Prostate gland (tissue), 2 donors: ENCODE measurements at regions not wholly inside any gene's neighbourhood (a gene's known extent, or its start where the extent isn't known, plus 50 kb on each side); places are given as distances from the start of the nearest gene placed in this dataset.

ENCODE experiments used
- DNase-seq: peaks from one replicate; pipeline ENCODE4 v3.0.0-alpha.2; 2019; ENCODE audit warnings: low spot score
- H3K27ac ChIP-seq, 2 donors: fragments of 200-600 bp; sonication (generic); 2 replicates each; pipeline ENCODE4 v1.5.1; 2017 to 2019
- H3K27me3 ChIP-seq: fragments of 200-600 bp; sonication (generic); replicated peaks from 2 replicates; pipeline ENCODE4 v1.5.1; 2019; ENCODE audit not compliant: insufficient read depth
- H3K36me3 ChIP-seq, 2 donors: fragments of 200-600 bp; sonication (generic); 1 replicate in 1 of 2; 2 replicates in 1 of 2; pipeline versions ENCODE4 v1.5.1 to v1.8.1; 2017 to 2019
- H3K4me1 ChIP-seq: fragments of 200-600 bp; sonication (generic); replicated peaks from 2 replicates; pipeline ENCODE4 v1.5.1; 2019
- H3K4me3 ChIP-seq, 2 donors: fragments of 200-600 bp; sonication (generic); 2 replicates each; pipeline ENCODE4 v1.5.1; 2017 to 2019
- H3K9me3 ChIP-seq: fragments of 200-600 bp; sonication (generic); 2 replicates; pipeline ENCODE4 v1.5.1; 2017
- CTCF ChIP-seq, 4 experiments: fragments of 200-600 bp in 2 of 4; fragments of 450-650 bp in 2 of 4; sonication (generic) in 2 of 4; IDR thresholded peaks; 1 replicate in 3 of 4; 2 replicates in 1 of 4; pipeline ENCODE4 v1.5.1; 2016 to 2019; ENCODE audit warnings: antibody characterized with exemption in 4 of 4, mild to moderate bottlenecking in 2 of 4, moderate library complexity in 2 of 4
- POLR2A ChIP-seq: fragments of 450-650 bp; IDR thresholded peaks from one replicate; pipeline ENCODE4 v1.6.1; 2016; ENCODE audit warnings: antibody characterized with exemption, mild to moderate bottlenecking
- POLR2AphosphoS5 ChIP-seq: sonication (generic); formaldehyde crosslinking; IDR thresholded peaks from one replicate; pipeline ENCODE4 v1.6.1; 2017; ENCODE audit warnings: antibody characterized with exemption
- WGBS: methylation state at CpG from one replicate; pipeline ENCODE4 v1.1.5; 2018; 5-methylcytosine and 5-hydroxymethylcytosine counted together
- intact Hi-C: fragments of 100-400 bp; cut with DNase I; formaldehyde crosslinking; loops from one replicate; pipeline ENCODE4 v1.14.2; 2022

- DNase-seq, result no peak
- Histone ChIP-seq H3K36me3 (no peaks in the 10 kb centered on the region), H3K9me3 (no peaks in the 10 kb centered on the region), H3K4me3 (no peak overlapping the region), H3K4me1 (no peaks in the 10 kb centered on the region), H3K27ac (no peak overlapping the region), H3K27me3 (no peaks in the 10 kb centered on the region)
- TF ChIP-seq POLR2AphosphoS5 (no peak), CTCF (IDR thresholded peaks at IDR 0.05) (no peak), POLR2A (no peak)
- intact Hi-C loops, result no loop called here
- 87% methylated on average over 22 of the region's 22 CpGs for WGBS
These were observed 140.5 kb downstream of the CTTN start for GRCh38 chr11:70538641-70539359.

GRCh38 chr11:70539360-70540095, 141.2 kb downstream of the CTTN start:
- Histone ChIP-seq H3K27me3 (no peaks in the 10 kb centered on the region), H3K4me3 (no peak overlapping the region), H3K4me1 (no peaks in the 10 kb centered on the region), H3K9me3 (no peaks in the 10 kb centered on the region), H3K36me3 (no peaks in the 10 kb centered on the region), H3K27ac (no peak overlapping the region)
- DNase-seq, result no peak
- intact Hi-C loops, result no loop called here
- no peak for TF ChIP-seq POLR2AphosphoS5
- no peak for TF ChIP-seq CTCF (IDR thresholded peaks at IDR 0.05)
- no peak for TF ChIP-seq POLR2A
- WGBS, result 92% methylated on average over 26 of the region's 26 CpGs

GRCh38 chr11:70540196-70540595, 141.9 kb downstream of the CTTN start:
- TF ChIP-seq POLR2A (no peak), POLR2AphosphoS5 (no peak), CTCF (IDR thresholded peaks at IDR 0.05) (no peak)
- Histone ChIP-seq H3K4me1 (no peaks in the 10 kb centered on the region), H3K27ac (no peak overlapping the region), H3K4me3 (no peak overlapping the region), H3K9me3 (no peaks in the 10 kb centered on the region), H3K27me3 (no peaks in the 10 kb centered on the region), H3K36me3 (no peaks in the 10 kb centered on the region)
- 87% methylated on average over 16 of the region's 16 CpGs for WGBS
- intact Hi-C loops, result no loop called here
- DNase-seq, result no peak

- no peak for DNase-seq
- intact Hi-C loops, result no loop called here
- Histone ChIP-seq H3K36me3 (no peaks in the 10 kb centered on the region), H3K27me3 (no peaks in the 10 kb centered on the region), H3K4me1 (no peaks in the 10 kb centered on the region), H3K9me3 (no peaks in the 10 kb centered on the region), H3K27ac (no peak overlapping the region), H3K4me3 (no peak overlapping the region)
- TF ChIP-seq CTCF (IDR thresholded peaks at IDR 0.05) (no peak), POLR2AphosphoS5 (no peak), POLR2A (no peak)
- 96% methylated on average over 9 of the region's 9 CpGs for WGBS
These were observed 142.8 kb downstream of the CTTN start for GRCh38 chr11:70541176-70541575.

GRCh38 chr11:70541699-70542098, 143.4 kb downstream of the CTTN start:
- Histone ChIP-seq H3K36me3 (no peaks in the 10 kb centered on the region), H3K27ac (no peak overlapping the region), H3K27me3 (no peaks in the 10 kb centered on the region), H3K4me1 (no peaks in the 10 kb centered on the region), H3K4me3 (no peak overlapping the region), H3K9me3 (no peaks in the 10 kb centered on the region)
- WGBS, result 96% methylated on average over 5 of the region's 5 CpGs
- DNase-seq, result no peak
- no peak for TF ChIP-seq POLR2A
- TF ChIP-seq CTCF (IDR thresholded peaks at IDR 0.05), result no peak
- TF ChIP-seq POLR2AphosphoS5, result no peak
- intact Hi-C loops, result no loop called here
